ENCODE measurements at regions not wholly inside any gene's neighbourhood (a gene's known extent, or its start where the extent isn't known, plus 50 kb on each side); places are given as distances from the start of the nearest gene placed in this dataset.
"Not testable (repeated sequence)": the region's sequence is repeated elsewhere in the genome, so short reads cannot be mapped to it uniquely, and the experiment has no call there.

- ATAC-seq (no peak), DNase-seq (no peak)
- intact Hi-C loops (cut with micrococcal nuclease) = no loop called here
Measured at GRCh38 chr4:32929796-32930699, 2209.9 kb downstream of the PCDH7 start.

DNA sequence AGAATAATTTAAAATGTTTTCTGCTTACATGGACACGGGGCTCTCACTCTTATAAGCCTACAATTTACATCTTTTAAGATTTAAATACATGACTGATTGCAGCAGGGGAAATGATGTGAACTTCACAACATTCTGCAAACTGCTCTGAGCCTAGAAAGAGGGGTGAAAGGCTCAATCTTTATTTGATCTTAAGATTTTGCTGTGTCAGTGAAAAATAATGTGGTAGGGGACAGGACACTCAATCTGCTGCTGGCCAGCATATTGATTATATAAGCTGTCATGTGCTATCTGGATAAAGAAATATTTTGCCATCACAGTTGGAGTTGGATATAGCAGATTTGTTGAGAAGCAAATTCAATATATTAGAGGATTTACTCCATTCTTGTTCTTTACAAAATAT is 2210.5 kb downstream of the PCDH7 start:
- DNase-seq (no peak), ATAC-seq (no peak)
- intact Hi-C loops (cut with micrococcal nuclease) = no loop called here

DNA sequence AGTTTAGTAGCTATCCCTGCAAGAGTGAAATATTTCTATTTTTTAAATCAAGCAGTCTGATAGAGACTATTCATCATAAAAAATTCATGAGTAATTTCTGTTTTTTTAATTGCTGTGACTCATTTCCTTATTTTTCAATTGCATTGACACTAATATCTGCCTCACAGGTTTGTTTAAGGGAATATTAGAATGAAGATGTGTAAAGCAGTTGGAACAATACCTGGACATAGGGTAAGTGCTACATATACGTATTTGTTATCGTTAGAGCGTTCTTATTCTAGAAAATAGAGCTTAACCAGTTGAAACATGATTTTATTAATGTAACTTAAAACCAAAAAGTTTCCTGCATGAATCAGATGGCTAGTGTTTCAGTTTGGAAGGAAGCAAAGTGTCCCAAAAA is 2211.3 kb downstream of the PCDH7 start:
- DNase-seq (no peak), ATAC-seq (no peak)
- intact Hi-C loops (cut with micrococcal nuclease) = no loop called here

DNA sequence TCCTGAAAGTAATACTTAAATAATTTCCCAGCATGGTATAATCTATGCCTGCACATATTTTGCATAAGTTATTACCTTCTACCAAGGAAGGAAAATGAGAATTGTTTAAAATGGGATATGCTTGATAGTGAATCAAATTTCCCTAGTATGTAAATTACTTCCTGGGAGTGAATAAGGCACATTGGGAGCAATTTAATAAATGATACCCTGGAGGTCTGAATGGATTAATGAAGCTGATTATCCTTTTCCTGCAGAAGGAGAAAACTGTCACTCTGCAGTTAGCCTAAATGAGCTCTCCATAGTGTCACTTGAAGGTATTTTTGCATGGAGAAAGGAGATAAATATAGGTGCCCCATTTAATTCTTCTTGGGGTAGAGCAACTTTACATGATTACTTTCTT is 2212.0 kb downstream of the PCDH7 start:
- ATAC-seq (no peak), DNase-seq (no peak)
- intact Hi-C loops (cut with micrococcal nuclease) = no loop called here

- ATAC-seq; DNase-seq; intact Hi-C loops (cut with micrococcal nuclease): not testable (repeated sequence)
Measured at GRCh38 chr4:32939222-32939621, 2219.1 kb downstream of the PCDH7 start.

GRCh38 chr4:32950866-32951265 is 2230.7 kb downstream of the PCDH7 start:
- DNase-seq = no peak
- no peak for ATAC-seq
- intact Hi-C loops (cut with micrococcal nuclease) = no loop called here

DNA sequence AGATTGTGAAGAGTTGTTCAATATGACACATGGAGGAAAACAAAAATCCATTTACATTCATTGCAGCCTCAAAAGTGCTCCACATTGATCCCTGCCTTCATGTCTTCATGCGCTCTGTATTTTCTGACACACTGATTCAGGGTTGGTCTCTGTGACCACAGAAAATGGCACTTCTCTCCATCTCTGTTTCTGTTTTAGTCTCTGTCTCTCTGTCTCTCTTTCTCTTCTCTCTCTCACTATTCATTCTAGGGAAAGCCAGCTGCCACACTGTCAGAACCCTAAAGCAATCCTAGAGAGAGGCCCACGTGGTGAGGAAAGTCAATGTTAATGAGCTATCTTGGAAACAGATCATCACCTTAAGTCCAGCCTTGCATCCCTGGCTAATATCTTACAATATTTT is 2238.4 kb downstream of the PCDH7 start:
- intact Hi-C loops (cut with micrococcal nuclease) = no loop called here
- no peak for ATAC-seq
- DNase-seq = no peak

GRCh38 chr4:32962100-32962499 is 2241.9 kb downstream of the PCDH7 start:
- intact Hi-C loops (cut with micrococcal nuclease) = no loop called here
- no peak for DNase-seq
- ATAC-seq = no peak

- no peak for DNase-seq
- intact Hi-C loops (cut with micrococcal nuclease) = no loop called here
- no peak for ATAC-seq
Measured at GRCh38 chr4:32985256-32985655, 2265.1 kb downstream of the PCDH7 start.

DNA sequence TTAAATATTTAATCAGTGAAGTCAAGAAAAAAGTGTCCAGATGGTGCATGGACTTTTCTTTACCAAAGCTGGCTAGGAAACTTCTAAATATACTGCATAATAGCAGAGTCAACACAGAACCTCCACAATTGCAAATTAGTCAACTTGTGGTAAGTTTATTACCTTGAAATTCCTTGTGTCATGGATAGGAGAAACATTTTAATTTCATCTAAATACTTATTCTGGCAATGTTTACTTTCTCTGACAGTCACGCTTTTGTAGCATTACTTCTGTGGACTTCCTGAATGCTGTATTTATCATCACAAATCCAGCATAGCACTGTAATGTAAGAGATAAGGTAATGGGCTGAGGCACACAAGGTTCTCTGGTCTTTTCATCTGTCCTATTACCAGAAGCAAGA is 2266.1 kb downstream of the PCDH7 start:
- intact Hi-C loops (cut with micrococcal nuclease) = no loop called here
- ATAC-seq (no peak), DNase-seq (no peak)

GRCh38 chr4:32987111-32987510 is 2266.9 kb downstream of the PCDH7 start:
- intact Hi-C loops (cut with micrococcal nuclease) = no loop called here
- DNase-seq (no peak), ATAC-seq (no peak)

GRCh38 chr4:32988165-32988811 is 2268.1 kb downstream of the PCDH7 start:
- intact Hi-C loops (cut with micrococcal nuclease) = no loop called here
- ATAC-seq (no peak), DNase-seq (no peak)

GRCh38 chr4:32991663-32992062 is 2271.5 kb downstream of the PCDH7 start:
- intact Hi-C loops (cut with micrococcal nuclease) = no loop called here
- DNase-seq = no peak
- ATAC-seq = no peak

GRCh38 chr4:32994981-32995881 is 2275.1 kb downstream of the PCDH7 start:
- intact Hi-C loops (cut with micrococcal nuclease) = no loop called here
- DNase-seq (no peak), ATAC-seq (no peak)

DNA sequence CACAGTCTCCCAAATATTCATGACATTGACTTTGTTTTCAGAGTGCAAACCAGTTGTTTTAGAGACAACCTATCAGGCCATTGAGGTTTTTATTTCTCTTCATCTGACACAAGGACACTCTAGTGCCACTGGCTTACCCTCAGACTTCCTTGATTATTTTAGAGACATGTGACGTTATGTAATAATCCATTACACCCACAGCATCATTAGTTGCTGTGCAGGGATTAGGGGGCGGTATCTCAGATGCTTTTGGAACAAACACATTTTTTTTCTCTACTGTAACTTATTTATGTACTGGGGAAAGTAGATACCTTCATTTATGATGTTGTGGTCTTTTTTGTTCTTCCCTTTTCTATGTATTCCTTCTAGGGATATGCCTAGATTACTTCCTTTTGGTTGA is 2293.1 kb downstream of the PCDH7 start:
- DNase-seq (no peak), ATAC-seq (no peak)
- intact Hi-C loops (cut with micrococcal nuclease) = no loop called here

GRCh38 chr4:33025236-33025635 is 2305.1 kb downstream of the PCDH7 start:
- ATAC-seq (no peak), DNase-seq (no peak)
- intact Hi-C loops (cut with micrococcal nuclease) = no loop called here

GRCh38 chr4:33029976-33030375 is 2309.8 kb downstream of the PCDH7 start:
- no peak for DNase-seq
- intact Hi-C loops (cut with micrococcal nuclease) = no loop called here
- no peak for ATAC-seq

GRCh38 chr4:33031328-33031727 is 2311.2 kb downstream of the PCDH7 start:
- no peak for DNase-seq

GRCh38 chr4:33037464-33037863 is 2317.3 kb downstream of the PCDH7 start:
- ATAC-seq (no peak), DNase-seq (no peak)
- intact Hi-C loops (cut with micrococcal nuclease) = no loop called here

More at GRCh38 chr4:33031328-33031727, 2311.2 kb downstream of the PCDH7 start:
- intact Hi-C loops (cut with micrococcal nuclease) = no loop called here
- no peak for ATAC-seq

DNA sequence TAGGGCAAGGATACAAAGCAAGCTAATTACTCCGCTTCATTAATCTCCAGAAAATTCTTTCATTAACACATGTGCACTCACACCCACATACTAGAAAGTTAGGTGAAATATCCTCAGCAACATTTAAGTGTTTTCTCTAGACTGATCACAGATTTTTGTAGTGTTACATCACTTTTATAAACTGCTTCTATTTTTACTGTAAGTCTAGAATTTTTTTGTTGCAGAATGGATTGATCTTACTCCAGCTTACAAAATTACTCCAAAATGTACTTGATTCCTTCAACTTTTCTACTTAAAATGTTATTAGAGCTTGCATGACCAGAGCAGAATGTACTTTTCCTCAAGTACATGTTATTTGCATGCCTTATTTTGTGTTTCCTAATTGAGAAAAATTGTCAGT is 2325.2 kb downstream of the PCDH7 start:
- intact Hi-C loops (cut with micrococcal nuclease) = no loop called here
- no peak for ATAC-seq
- no peak for DNase-seq

Measured in left ventricle myocardium superior (tissue), 1 donor.